ENCODE measurements at regions not wholly inside any gene's neighbourhood (a gene's known extent, or its start where the extent isn't known, plus 50 kb on each side); places are given as distances from the start of the nearest gene placed in this dataset.

DNA sequence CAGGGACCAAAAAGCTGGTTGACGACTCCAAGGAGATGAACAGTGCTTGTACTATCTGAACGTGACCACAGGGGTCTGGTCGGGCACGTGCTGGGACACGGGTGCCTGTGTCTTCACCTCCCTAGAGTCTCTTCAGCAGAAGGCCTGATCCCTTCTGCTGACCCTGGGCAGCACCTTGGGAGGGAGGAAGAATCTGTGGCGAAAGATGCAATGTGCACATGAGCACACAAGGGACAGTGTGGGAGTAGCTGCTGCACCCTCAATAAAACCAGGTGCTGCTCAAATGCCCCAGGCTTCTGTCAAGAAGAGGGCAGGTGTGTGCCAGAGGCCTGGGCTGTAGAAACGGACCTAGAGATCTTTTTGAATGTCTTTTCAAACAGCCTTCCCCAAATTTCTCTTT lies 130.6 kb upstream of the THBS2 start:
- Histone ChIP-seq H3K4me1 (peaks cover 0 to 3% (median 0%) of the 10 kb centered on the region in 3 donors), H3K27me3 (no peaks in the 10 kb centered on the region), H3K9me3 (no peaks in the 10 kb centered on the region), H3K4me3 (no peak overlapping the region), H3K36me3 (no peaks in the 10 kb centered on the region), H3K27ac (no peak overlapping the region)
- 77 to 81% methylated on average over 7 of the region's 7 CpGs for WGBS, 2 donors
- intact Hi-C loops (cut with DNase I) = no loop called here
- no peak for DNase-seq
- TF ChIP-seq POLR2A (IDR thresholded peaks at IDR 0.05) = no peak
- TF ChIP-seq, protein P1, sequence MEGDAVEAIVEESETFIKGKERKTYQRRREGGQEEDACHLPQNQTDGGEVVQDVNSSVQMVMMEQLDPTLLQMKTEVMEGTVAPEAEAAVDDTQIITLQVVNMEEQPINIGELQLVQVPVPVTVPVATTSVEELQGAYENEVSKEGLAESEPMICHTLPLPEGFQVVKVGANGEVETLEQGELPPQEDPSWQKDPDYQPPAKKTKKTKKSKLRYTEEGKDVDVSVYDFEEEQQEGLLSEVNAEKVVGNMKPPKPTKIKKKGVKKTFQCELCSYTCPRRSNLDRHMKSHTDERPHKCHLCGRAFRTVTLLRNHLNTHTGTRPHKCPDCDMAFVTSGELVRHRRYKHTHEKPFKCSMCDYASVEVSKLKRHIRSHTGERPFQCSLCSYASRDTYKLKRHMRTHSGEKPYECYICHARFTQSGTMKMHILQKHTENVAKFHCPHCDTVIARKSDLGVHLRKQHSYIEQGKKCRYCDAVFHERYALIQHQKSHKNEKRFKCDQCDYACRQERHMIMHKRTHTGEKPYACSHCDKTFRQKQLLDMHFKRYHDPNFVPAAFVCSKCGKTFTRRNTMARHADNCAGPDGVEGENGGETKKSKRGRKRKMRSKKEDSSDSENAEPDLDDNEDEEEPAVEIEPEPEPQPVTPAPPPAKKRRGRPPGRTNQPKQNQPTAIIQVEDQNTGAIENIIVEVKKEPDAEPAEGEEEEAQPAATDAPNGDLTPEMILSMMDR (IDR thresholded peaks at IDR 0.05) = no peak

DNA sequence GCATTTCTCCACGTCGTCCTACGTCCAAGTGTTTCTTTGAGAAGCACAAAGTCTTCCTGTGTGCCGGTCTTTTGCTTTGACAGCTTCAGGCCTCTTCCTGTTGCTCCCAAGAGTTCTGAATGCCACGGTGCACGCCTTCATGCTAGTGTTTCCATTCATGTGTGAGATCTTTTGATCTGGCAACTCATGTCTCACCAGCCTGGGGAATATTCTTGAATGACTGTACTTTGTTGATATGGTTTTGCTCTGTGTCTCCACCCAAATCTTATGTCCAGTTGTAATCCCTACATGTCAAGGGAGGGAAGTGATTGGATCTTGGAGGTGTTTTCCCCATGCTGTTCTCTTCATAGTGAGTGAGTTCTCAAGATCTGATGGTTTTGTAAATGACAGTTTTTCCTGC lies 129.6 kb upstream of the THBS2 start:
- no peak for DNase-seq
- Histone ChIP-seq H3K9me3 (no peaks in the 10 kb centered on the region), H3K36me3 (no peaks in the 10 kb centered on the region), H3K27ac (no peak overlapping the region), H3K4me3 (no peak overlapping the region), H3K27me3 (no peaks in the 10 kb centered on the region), H3K4me1 (peaks cover 0 to 3% (median 0%) of the 10 kb centered on the region in 3 donors)
- intact Hi-C loops (cut with DNase I) = no loop called here
- 40 to 45% methylated on average over 6 of the region's 6 CpGs for WGBS, 2 donors
- TF ChIP-seq POLR2A (IDR thresholded peaks at IDR 0.05) = no peak
- TF ChIP-seq, protein P1 (IDR thresholded peaks at IDR 0.05) = no peak

DNA sequence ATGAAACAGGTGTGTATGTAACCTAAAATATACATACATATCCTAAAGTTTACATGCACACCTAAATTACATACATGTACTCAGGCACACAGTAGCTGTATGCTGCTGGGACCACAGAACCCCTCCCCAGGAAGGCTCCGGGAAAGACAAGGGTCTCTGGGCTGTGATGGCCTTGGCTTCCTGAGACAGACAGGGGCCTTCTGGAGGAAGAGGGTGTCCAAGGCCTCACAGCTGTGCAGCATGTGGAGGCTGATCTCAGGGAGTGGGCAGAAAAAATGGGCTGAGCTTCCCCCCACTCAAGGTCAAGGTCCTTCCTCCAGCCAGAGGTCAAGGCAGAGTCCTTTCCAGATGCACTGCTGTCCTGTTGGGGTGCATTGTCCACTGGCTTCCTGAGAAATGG lies 129.1 kb upstream of the THBS2 start:
- Histone ChIP-seq H3K4me1 (peaks cover 0 to 3% (median 0%) of the 10 kb centered on the region in 3 donors), H3K27me3 (no peaks in the 10 kb centered on the region), H3K4me3 (no peak overlapping the region), H3K9me3 (no peaks in the 10 kb centered on the region), H3K36me3 (no peaks in the 10 kb centered on the region), H3K27ac (no peak overlapping the region)
- intact Hi-C loops (cut with DNase I) = no loop called here
- 100% methylated on average over 1 of the region's 1 CpG; no CpG with 5 or more reads in 1 of the 2 donors for WGBS, 2 donors
- DNase-seq = no peak
- no peak for TF ChIP-seq POLR2A (IDR thresholded peaks at IDR 0.05)
- TF ChIP-seq, protein P1 (IDR thresholded peaks at IDR 0.05) = no peak

DNA sequence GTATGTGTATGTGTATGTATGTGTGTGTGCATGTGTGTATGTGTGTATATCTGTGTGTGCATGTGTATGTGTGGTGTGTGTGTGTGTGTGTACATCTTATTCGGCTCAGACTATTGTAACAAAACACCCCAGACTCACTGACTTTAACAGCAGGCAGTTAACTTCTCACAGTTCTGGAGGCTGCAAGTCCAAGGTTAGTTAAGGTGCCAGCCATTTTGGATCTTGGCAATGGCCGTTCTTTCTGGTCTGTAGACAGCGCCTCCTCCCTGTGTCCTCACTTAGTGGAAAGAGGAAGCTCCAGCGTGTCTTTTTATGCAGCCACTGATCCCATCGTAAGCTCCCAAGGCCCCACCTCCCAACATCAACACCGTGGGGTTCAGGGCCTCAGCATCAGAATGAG lies 128.3 kb upstream of the THBS2 start:
- peaks cover 0 to 3% (median 0%) of the 10 kb centered on the region in 3 donors for H3K4me1 ChIP-seq
- H3K27me3 ChIP-seq = no peaks in the 10 kb centered on the region
- no peaks in the 10 kb centered on the region for H3K9me3 ChIP-seq
- no peak overlapping the region for H3K27ac ChIP-seq
- 68 to 88% methylated on average over 2 to 5 of the region's 6 CpGs for WGBS, 2 donors
- no peak overlapping the region for H3K4me3 ChIP-seq
- no peak for DNase-seq
- H3K36me3 ChIP-seq = no peaks in the 10 kb centered on the region
- intact Hi-C loops (cut with DNase I) = no loop called here
- no peak for TF ChIP-seq POLR2A (IDR thresholded peaks at IDR 0.05)
- TF ChIP-seq, protein P1 (IDR thresholded peaks at IDR 0.05) = no peak

DNA sequence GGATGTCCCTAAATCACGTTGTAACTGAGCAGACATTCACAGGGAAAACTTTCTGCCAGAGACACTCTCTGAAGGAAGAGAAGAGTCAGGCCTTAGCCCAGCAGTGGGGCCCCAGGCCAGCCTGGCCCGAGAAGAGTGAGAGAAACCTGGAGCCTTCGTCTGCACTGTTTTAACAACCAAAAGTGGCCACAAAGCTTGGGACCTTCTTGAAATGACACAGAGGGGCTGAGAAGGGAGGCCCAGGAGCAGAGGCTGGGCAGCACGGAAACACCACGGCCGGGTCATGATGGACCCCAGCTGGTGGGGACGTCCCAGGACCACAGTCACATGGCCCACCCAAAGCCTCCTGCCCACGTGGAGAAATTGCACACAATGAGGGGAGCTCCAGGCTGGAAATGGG lies 126.8 kb upstream of the THBS2 start:
- Histone ChIP-seq H3K27ac (no peak overlapping the region), H3K36me3 (no peaks in the 10 kb centered on the region)

More for the DNA sequence above, 126.8 kb upstream of the THBS2 start:
- intact Hi-C loops (cut with DNase I) = no loop called here
- no peaks in the 10 kb centered on the region for H3K4me1 ChIP-seq
- H3K9me3 ChIP-seq = peaks cover 0 to 5% (median 0%) of the 10 kb centered on the region in 3 donors
- no peak for DNase-seq
- 51 to 61% methylated on average over 3 to 8 of the region's 8 CpGs for WGBS, 2 donors
- no peak for TF ChIP-seq POLR2A (IDR thresholded peaks at IDR 0.05)
- TF ChIP-seq, protein P1 (IDR thresholded peaks at IDR 0.05) = no peak
- no peaks in the 10 kb centered on the region for H3K27me3 ChIP-seq
- H3K4me3 ChIP-seq = no peak overlapping the region

Measured in esophagus squamous epithelium (tissue), 5 donors.